GM21367 (cell line): ENCODE measurements at regions not wholly inside any gene's neighbourhood (a gene's known extent, or its start where the extent isn't known, plus 50 kb on each side); places are given as distances from the start of the nearest gene placed in this dataset.

Source experiments
- ATAC-seq: cut with Tn5 transposase; IDR thresholded peaks from one replicate; pipeline ENCODE4 v1.9.1; 2021; ENCODE audit not compliant: unreplicated experiment

- ATAC-seq = no peak
These were observed 59.8 kb upstream of the SLC38A2 start for GRCh38 chr12:46432325-46432724.

- peak; percentile 57 for ATAC-seq
These were observed 57.9 kb upstream of the SLC38A2 start for GRCh38 chr12:46430340-46430948.
